NB4 (cell line): ENCODE measurements at regions not wholly inside any gene's neighbourhood (a gene's known extent, or its start where the extent isn't known, plus 50 kb on each side); places are given as distances from the start of the nearest gene placed in this dataset.

ENCODE experiments used
- DNase-seq: peaks from one replicate; pipeline ENCODE4 v3.0.0; 2010; ENCODE audit warnings: low read depth
- H3K4me3 ChIP-seq: one replicate; pipeline ENCODE4 v1.5.1; 2011; ENCODE audit warnings: mild to moderate bottlenecking, low read depth, low read length, moderate library complexity
- CTCF ChIP-seq: IDR thresholded peaks from one replicate; pipeline ENCODE4 v1.5.1; 2012; ENCODE audit warnings: low read depth, low read length
- MYC ChIP-seq: IDR thresholded peaks from 2 replicates; pipeline ENCODE4 v1.6.1; 2011; ENCODE audit warnings: low read depth, low read length
- POLR2A ChIP-seq: IDR thresholded peaks from 2 replicates; pipeline ENCODE4 v1.6.1; 2011; ENCODE audit warnings: mild to moderate bottlenecking; ENCODE audit not compliant: insufficient read length; ENCODE audit errors: extremely low read depth
- TF ChIP-seq, protein P1 (sequence below): IDR thresholded peaks from 2 replicates; pipeline ENCODE4 v1.6.1; 2011; ENCODE audit warnings: low read depth, low read length

DNA sequence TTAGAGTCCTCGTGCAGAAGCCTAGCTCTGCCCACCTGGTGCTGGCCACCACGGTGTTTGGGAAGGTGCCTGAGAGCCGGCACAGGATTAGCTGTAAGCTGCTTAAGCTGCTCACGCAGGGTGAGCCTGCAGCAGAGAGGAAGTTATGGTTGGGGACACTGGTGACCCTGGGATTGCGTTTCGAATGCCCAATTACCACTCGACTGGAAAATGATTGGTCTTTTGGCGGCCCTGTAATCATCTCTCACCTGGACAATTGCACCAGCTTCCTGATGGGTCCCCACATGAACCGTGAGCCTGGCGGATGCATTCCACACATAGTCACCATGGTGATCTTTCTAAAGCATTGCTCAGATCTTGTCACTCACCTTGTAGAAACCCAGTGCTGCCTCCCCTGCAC, 442.3 kb upstream of the ZMIZ1 start:
- no peak for DNase-seq
- TF ChIP-seq MYC (no peak), CTCF (no peak), POLR2A (no peak)
- TF ChIP-seq, protein P1, sequence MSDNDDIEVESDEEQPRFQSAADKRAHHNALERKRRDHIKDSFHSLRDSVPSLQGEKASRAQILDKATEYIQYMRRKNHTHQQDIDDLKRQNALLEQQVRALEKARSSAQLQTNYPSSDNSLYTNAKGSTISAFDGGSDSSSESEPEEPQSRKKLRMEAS: no peak
- H3K4me3 ChIP-seq: no peak overlapping the region

GRCh38 chr10:78627254-78627795, 441.4 kb upstream of the ZMIZ1 start:
- TF ChIP-seq CTCF (no peak), POLR2A (no peak), MYC (no peak)
- TF ChIP-seq, protein P1: no peak
- no peak overlapping the region for H3K4me3 ChIP-seq
- DNase-seq: no peak

DNA sequence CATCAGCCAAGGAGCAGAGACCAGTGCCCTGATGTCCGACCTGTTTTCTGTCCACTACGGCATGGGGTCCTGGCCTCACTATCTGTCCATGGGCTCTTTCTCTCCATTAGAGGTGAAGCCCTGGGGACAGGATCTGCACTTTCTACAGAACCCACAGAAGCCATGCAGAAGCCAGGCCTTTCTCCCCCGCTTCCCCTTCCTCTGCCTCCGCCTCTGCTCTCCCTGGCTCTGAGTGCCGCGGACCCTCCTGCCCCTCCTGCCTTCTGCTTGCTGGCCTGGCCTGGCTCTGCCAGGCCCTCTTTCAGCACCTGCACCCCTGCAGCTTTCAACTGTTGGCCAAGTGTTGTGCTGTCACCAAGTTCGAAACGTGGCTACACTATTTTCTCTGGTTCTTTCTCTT, 439.8 kb upstream of the ZMIZ1 start:
- peak; percentile 12 for DNase-seq
- H3K4me3 ChIP-seq: no peak overlapping the region
- no peak for TF ChIP-seq MYC
- TF ChIP-seq CTCF: no peak
- TF ChIP-seq POLR2A: no peak
- TF ChIP-seq, protein P1: no peak

GRCh38 chr10:78629773-78630172, 439.0 kb upstream of the ZMIZ1 start:
- no peak overlapping the region for H3K4me3 ChIP-seq
- no peak for DNase-seq
- TF ChIP-seq MYC: no peak
- no peak for TF ChIP-seq CTCF
- TF ChIP-seq POLR2A: no peak
- TF ChIP-seq, protein P1: no peak

GRCh38 chr10:78630944-78631838, 437.6 kb upstream of the ZMIZ1 start:
- no peak for DNase-seq
- H3K4me3 ChIP-seq: no peak overlapping the region
- TF ChIP-seq CTCF (no peak), POLR2A (no peak), MYC (no peak)
- TF ChIP-seq, protein P1: no peak
